ENCODE measurements at regions not wholly inside any gene's neighbourhood (a gene's known extent, or its start where the extent isn't known, plus 50 kb on each side); places are given as distances from the start of the nearest gene placed in this dataset.

DNA sequence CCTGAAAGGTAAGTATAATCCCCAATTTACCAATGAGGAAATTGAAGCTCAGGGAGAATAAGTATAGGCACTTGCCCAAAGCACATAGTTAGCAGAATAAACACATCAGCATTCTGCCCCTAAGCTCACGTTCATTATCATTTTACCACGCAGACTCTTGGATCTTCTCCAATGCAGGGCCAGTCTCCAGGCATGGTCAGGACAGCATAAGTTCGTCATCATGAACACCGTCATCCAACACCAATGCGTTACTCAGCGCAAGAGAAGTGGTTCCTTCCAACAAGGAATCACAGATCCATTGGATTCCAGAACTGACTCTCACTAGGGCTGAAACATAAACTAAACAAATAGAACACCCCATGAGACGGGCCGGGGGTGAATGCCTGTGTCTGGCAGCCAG lies 86.5 kb upstream of the GPM6B start:
- DNase-seq (ENCODE audit: low read depth in 1 of 2, low spot score in 1 of 2) = no peak
- Histone ChIP-seq H3K27ac (replicated peaks) (no peak overlapping the region), H3K27me3 (ENCODE audit: insufficient read depth, poor library complexity, severe bottlenecking) (no peaks in the 10 kb centered on the region), H3K4me3 (replicated peaks; ENCODE audit: insufficient read depth, low read length) (no peak overlapping the region)
- TF ChIP-seq SPI1 (IDR thresholded peaks at IDR 0.05; ENCODE audit: borderline replicate concordance, low read depth) = no peak
- TF ChIP-seq GABPA (IDR thresholded peaks at IDR 0.05; ENCODE audit: low read depth) = no peak
- TF ChIP-seq, protein P1, sequence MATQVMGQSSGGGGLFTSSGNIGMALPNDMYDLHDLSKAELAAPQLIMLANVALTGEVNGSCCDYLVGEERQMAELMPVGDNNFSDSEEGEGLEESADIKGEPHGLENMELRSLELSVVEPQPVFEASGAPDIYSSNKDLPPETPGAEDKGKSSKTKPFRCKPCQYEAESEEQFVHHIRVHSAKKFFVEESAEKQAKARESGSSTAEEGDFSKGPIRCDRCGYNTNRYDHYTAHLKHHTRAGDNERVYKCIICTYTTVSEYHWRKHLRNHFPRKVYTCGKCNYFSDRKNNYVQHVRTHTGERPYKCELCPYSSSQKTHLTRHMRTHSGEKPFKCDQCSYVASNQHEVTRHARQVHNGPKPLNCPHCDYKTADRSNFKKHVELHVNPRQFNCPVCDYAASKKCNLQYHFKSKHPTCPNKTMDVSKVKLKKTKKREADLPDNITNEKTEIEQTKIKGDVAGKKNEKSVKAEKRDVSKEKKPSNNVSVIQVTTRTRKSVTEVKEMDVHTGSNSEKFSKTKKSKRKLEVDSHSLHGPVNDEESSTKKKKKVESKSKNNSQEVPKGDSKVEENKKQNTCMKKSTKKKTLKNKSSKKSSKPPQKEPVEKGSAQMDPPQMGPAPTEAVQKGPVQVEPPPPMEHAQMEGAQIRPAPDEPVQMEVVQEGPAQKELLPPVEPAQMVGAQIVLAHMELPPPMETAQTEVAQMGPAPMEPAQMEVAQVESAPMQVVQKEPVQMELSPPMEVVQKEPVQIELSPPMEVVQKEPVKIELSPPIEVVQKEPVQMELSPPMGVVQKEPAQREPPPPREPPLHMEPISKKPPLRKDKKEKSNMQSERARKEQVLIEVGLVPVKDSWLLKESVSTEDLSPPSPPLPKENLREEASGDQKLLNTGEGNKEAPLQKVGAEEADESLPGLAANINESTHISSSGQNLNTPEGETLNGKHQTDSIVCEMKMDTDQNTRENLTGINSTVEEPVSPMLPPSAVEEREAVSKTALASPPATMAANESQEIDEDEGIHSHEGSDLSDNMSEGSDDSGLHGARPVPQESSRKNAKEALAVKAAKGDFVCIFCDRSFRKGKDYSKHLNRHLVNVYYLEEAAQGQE (IDR thresholded peaks at IDR 0.05; ENCODE audit: insufficient replicate concordance, low read depth) = no peak
- TF ChIP-seq, protein P2, sequence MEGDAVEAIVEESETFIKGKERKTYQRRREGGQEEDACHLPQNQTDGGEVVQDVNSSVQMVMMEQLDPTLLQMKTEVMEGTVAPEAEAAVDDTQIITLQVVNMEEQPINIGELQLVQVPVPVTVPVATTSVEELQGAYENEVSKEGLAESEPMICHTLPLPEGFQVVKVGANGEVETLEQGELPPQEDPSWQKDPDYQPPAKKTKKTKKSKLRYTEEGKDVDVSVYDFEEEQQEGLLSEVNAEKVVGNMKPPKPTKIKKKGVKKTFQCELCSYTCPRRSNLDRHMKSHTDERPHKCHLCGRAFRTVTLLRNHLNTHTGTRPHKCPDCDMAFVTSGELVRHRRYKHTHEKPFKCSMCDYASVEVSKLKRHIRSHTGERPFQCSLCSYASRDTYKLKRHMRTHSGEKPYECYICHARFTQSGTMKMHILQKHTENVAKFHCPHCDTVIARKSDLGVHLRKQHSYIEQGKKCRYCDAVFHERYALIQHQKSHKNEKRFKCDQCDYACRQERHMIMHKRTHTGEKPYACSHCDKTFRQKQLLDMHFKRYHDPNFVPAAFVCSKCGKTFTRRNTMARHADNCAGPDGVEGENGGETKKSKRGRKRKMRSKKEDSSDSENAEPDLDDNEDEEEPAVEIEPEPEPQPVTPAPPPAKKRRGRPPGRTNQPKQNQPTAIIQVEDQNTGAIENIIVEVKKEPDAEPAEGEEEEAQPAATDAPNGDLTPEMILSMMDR (IDR thresholded peaks at IDR 0.05; ENCODE audit: insufficient read depth, low read length) = no peak
- no peak for TF ChIP-seq POLR2AphosphoS5 (IDR thresholded peaks at IDR 0.05; ENCODE audit: low read depth)

DNA sequence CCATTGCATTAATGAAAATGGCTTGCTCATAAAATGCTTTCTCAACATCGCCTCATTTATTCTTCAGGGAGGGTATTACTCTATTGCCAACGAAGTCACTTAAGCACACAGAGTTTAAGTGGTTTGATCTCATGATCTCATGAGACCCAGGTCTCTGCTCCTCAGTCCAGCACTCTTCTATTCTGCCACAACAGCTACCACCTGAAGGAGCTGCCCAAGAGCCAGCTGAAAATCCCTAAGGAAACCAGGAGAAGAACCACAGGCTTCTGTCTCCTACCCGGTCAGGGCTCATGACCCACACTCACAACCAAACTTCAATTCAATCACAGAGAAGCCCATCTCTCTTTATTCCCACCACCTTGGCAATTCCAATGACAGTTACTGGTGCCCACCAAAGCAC lies 85.5 kb upstream of the GPM6B start:
- Histone ChIP-seq H3K27ac (replicated peaks) (no peak overlapping the region), H3K27me3 (ENCODE audit: insufficient read depth, poor library complexity, severe bottlenecking) (no peaks in the 10 kb centered on the region), H3K4me3 (replicated peaks; ENCODE audit: insufficient read depth, low read length) (no peak overlapping the region)
- no peak for DNase-seq (ENCODE audit: low read depth in 1 of 2, low spot score in 1 of 2)
- TF ChIP-seq, protein P2 (IDR thresholded peaks at IDR 0.05; ENCODE audit: insufficient read depth, low read length) = no peak
- TF ChIP-seq POLR2AphosphoS5 (IDR thresholded peaks at IDR 0.05; ENCODE audit: low read depth) = no peak

DNA sequence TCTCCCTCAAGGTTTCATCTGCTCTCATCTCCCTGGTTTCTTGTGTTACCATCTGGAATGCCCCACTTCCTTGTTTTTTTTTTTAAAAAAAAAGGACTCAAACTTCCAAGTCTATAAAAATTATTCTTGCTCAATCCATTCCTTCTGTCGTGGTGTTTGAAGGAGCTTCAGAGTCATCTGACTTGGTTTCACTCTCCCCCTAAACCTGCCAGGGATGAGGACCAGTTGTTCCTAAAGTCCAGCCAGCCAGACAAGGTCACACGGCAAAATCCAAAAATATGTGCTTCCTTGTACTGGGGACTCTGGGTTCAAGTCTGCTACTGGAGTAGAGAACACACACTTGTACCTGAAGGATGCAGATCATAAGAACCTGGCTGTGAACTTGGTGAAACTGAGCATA lies 84.5 kb upstream of the GPM6B start:
- TF ChIP-seq, protein P1 (IDR thresholded peaks at IDR 0.05; ENCODE audit: insufficient replicate concordance, low read depth) = no peak
- TF ChIP-seq GABPA (IDR thresholded peaks at IDR 0.05; ENCODE audit: low read depth) = no peak
- no peak for TF ChIP-seq SPI1 (IDR thresholded peaks at IDR 0.05; ENCODE audit: borderline replicate concordance, low read depth)
- TF ChIP-seq POLR2AphosphoS5 (IDR thresholded peaks at IDR 0.05; ENCODE audit: low read depth) = no peak
- TF ChIP-seq, protein P2 (IDR thresholded peaks at IDR 0.05; ENCODE audit: insufficient read depth, low read length) = no peak
- no peaks in the 10 kb centered on the region for H3K27me3 ChIP-seq (ENCODE audit: insufficient read depth, poor library complexity, severe bottlenecking)
- H3K27ac ChIP-seq (replicated peaks) = no peak overlapping the region
- no peak for DNase-seq (ENCODE audit: low read depth in 1 of 2, low spot score in 1 of 2)
- no peak overlapping the region for H3K4me3 ChIP-seq (replicated peaks; ENCODE audit: insufficient read depth, low read length)

DNA sequence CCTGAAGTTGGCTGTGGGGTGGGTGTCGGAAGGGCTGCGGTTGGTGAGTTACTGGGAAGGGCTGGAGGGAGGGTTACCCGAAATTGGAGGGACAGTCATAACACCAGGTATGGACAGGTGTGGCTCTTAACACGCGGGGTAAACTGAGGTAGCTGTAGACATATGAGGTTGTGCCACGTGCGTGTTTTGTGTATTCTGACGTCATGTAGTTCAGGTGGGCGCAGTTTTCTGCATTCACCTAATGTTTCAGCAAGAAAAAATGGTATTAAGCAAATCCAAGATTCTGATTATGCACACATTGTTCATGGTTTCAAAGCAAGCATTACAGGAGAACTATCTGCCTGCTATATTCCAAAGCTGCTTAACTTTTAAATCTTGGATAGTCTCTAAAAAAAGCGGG lies 83.5 kb upstream of the GPM6B start:
- DNase-seq (ENCODE audit: low read depth in 1 of 2, low spot score in 1 of 2) = no peak
- Histone ChIP-seq H3K27me3 (ENCODE audit: insufficient read depth, poor library complexity, severe bottlenecking) (no peaks in the 10 kb centered on the region), H3K4me3 (replicated peaks; ENCODE audit: insufficient read depth, low read length) (no peak overlapping the region), H3K27ac (replicated peaks) (no peak overlapping the region)
- no peak for TF ChIP-seq POLR2AphosphoS5 (IDR thresholded peaks at IDR 0.05; ENCODE audit: low read depth)
- no peak for TF ChIP-seq SPI1 (IDR thresholded peaks at IDR 0.05; ENCODE audit: borderline replicate concordance, low read depth)
- TF ChIP-seq, protein P1 (IDR thresholded peaks at IDR 0.05; ENCODE audit: insufficient replicate concordance, low read depth) = no peak
- TF ChIP-seq, protein P2 (IDR thresholded peaks at IDR 0.05; ENCODE audit: insufficient read depth, low read length) = no peak
- TF ChIP-seq GABPA (IDR thresholded peaks at IDR 0.05; ENCODE audit: low read depth) = no peak

Data from HL-60 (cell line).